Pancreas (tissue), 10 donors: ENCODE measurements at regions not wholly inside any gene's neighbourhood (a gene's known extent, or its start where the extent isn't known, plus 50 kb on each side); places are given as distances from the start of the nearest gene placed in this dataset.
"Not testable (repeated sequence)": the region's sequence is repeated elsewhere in the genome, so short reads cannot be mapped to it uniquely, and the experiment has no call there.

Source experiments
- ATAC-seq, 4 donors: fragments of 200-7000 bp; cut with Tn5 transposase; one replicate each; pipeline versions ENCODE4 v1.8.0 to v1.9.1; 2020; ENCODE audit warnings: mild to moderate bottlenecking in 4 of 4, moderate library complexity in 4 of 4
- DNase-seq, 6 donors: peaks; one replicate each; pipeline ENCODE4 v3.0.0-alpha.2; 2020
- FAIRE-seq: peaks from 2 replicates; lab custom pipeline; 2012; peaks lifted over from hg19 to GRCh38; lab: Jason Lieb, UNC
- H3K27ac ChIP-seq, 4 donors: fragments of 200-600 bp; sonication (generic); 1 replicate in 3 of 4; 2 replicates in 1 of 4; pipeline versions ENCODE4 v1.5.0 to v1.8.0; 2020
- H3K27me3 ChIP-seq, 4 donors: fragments of 200-600 bp; one replicate each; pipeline ENCODE4 v1.8.0; 2021
- H3K36me3 ChIP-seq, 3 donors: fragments of 200-600 bp; sonication (generic) in 1 of 3; one replicate each; pipeline versions ENCODE4 v1.5.0 to v1.8.0; 2020 to 2021
- H3K4me1 ChIP-seq, 3 donors: fragments of 200-600 bp; one replicate each; pipeline ENCODE4 v1.8.0; 2021
- H3K4me3 ChIP-seq, 4 donors: fragments of 200-600 bp; sonication (generic) in 2 of 4; one replicate each; pipeline versions ENCODE4 v1.5.0 to v1.8.0; 2020 to 2021
- H3K9me3 ChIP-seq, 4 donors: fragments of 200-600 bp; one replicate each; pipeline ENCODE4 v1.8.0; 2021
- WGBS, 2 donors: extraction: QIAGEN DNeasy Blood & Tissue Kit; methylation state at CpG; one replicate each; pipeline ENCODE4 v1.1.7; 2013; 5-methylcytosine and 5-hydroxymethylcytosine counted together
- intact Hi-C, 3 donors: fragments of 100-400 bp; cut with DNase I; formaldehyde crosslinking; loops; one replicate each; pipeline versions ENCODE4 v1.11.1 to v1.14.2; 2022
- TF ChIP-seq, protein P1 (sequence below), 4 donors: fragments of 200-600 bp; sonication (generic) in 3 of 4; IDR thresholded peaks; one replicate each; pipeline versions ENCODE4 v1.5.0 to v1.8.0; 2021; ENCODE audit warnings: antibody characterized with exemption in 4 of 4
- donor health status: healthy with polysubstance abuse.
- donor health status: DM: no; HTN: no; CAD: no; lungs with moderate emphysema.
- donor health status: DM: no; HTN: no; CAD: no.
- donor health status: control.
- donor health status: control.
- donor health status: Bipolar disorder and iron deficiency.
- donor health status: DM: yes; HTN: yes; CAD: no.
- donor health status: DM: no; HTN: no; CAD: no.
- donor health status: DM: no; HTN: no; CAD: no.
- donor health status: DM: yes; HTN: yes; CAD: no.

DNA sequence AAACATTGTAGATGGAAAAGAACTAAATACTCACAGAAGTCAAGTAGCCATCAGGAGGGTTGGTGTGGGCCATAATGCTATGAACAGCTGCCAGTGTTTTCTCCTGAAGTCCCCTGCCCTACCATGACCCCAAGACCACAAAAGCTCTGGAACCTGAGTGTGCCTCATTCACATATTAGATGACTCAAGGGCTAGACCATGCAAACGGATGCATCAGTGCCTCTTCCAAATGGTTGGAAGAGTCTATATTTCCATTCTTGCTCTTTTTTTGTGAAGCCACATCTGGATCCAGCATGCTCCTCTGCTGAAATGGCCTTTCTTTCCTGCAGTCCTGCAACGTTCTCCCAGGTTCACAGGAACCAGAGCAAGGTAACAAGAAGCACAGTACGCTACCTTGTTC lies 136.6 kb upstream of the EPB41L4A start:
- intact Hi-C loops: loop anchor here in 2 of 3 donors (10.0 kb wide), 2 partner anchors 199 to 369 kb away; partner anchors contain the start of gene REEP5 (in 1 of the 2)
- TF ChIP-seq, protein P1, sequence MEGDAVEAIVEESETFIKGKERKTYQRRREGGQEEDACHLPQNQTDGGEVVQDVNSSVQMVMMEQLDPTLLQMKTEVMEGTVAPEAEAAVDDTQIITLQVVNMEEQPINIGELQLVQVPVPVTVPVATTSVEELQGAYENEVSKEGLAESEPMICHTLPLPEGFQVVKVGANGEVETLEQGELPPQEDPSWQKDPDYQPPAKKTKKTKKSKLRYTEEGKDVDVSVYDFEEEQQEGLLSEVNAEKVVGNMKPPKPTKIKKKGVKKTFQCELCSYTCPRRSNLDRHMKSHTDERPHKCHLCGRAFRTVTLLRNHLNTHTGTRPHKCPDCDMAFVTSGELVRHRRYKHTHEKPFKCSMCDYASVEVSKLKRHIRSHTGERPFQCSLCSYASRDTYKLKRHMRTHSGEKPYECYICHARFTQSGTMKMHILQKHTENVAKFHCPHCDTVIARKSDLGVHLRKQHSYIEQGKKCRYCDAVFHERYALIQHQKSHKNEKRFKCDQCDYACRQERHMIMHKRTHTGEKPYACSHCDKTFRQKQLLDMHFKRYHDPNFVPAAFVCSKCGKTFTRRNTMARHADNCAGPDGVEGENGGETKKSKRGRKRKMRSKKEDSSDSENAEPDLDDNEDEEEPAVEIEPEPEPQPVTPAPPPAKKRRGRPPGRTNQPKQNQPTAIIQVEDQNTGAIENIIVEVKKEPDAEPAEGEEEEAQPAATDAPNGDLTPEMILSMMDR (IDR thresholded peaks at IDR 0.05): no peak
- WGBS, 2 donors: 56 to 61% methylated on average over 3 of the region's 3 CpGs
- ATAC-seq (no peak), DNase-seq (no peak), FAIRE-seq (no peak)
- no peak overlapping the region for H3K4me3 ChIP-seq
- H3K4me1 ChIP-seq: no peaks in the 10 kb centered on the region
- H3K9me3 ChIP-seq: no peaks in the 10 kb centered on the region
- no peaks in the 10 kb centered on the region for H3K27me3 ChIP-seq
- H3K27ac ChIP-seq: no peak overlapping the region
- no peaks in the 10 kb centered on the region for H3K36me3 ChIP-seq

DNA sequence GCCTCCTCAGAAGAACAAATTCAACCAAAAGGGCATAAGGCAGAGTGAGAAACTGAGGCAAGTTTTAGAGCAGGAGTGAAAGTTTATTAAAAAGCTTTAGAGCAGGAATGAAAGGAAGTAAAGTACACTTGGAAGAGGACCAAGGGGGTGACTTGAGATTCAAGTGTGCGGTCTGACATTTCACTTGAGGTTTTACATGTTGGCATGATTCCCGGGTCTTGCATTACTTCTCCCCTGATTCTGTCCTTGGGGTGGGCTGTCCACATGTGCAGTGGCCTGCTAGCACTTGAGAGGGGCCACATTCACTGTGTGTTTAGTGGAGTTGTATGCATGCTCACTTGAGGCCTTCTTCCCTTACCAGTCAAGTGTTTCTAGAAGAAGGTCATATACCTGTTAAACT lies 140.4 kb upstream of the EPB41L4A start:
- not testable (repeated sequence) for FAIRE-seq
- intact Hi-C loops: loop anchor here in 2 of 3 donors (10.0 kb wide), 2 partner anchors 195 to 365 kb away; partner anchors contain the start of gene REEP5 (in 1 of the 2)

DNA sequence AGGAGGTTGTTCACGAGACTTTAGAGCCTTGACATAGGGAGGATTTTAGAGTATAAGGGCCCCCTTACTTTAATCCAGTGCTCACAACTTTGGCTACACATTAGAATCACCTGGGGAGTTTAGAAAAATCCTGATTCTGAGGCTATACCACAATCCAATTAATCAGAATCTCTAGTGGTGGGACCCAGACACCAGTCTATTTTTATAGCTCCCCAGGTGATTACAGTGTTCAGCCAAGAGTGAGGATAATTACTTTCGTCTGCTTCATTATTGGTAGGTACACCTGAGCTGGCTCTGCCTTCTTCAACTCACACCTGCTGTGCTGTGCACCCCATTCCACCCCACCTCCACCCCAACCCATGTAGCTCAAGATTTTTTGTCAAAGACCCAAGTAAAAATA lies 141.3 kb upstream of the EPB41L4A start:
- Histone ChIP-seq H3K36me3 (no peaks in the 10 kb centered on the region), H3K27me3 (no peaks in the 10 kb centered on the region), H3K9me3 (no peaks in the 10 kb centered on the region), H3K4me3 (no peak overlapping the region), H3K4me1 (no peaks in the 10 kb centered on the region), H3K27ac (no peak overlapping the region)
- FAIRE-seq: no peak
- DNase-seq: no peak
- 85 to 94% methylated on average over 2 of the region's 2 CpGs for WGBS, 2 donors
- ATAC-seq: no peak
- intact Hi-C loops: no loop called here
- TF ChIP-seq, protein P1 (IDR thresholded peaks at IDR 0.05): no peak

More for the DNA sequence above, 140.4 kb upstream of the EPB41L4A start:
- DNase-seq, H3K9me3 ChIP-seq, H3K36me3 ChIP-seq, H3K27me3 ChIP-seq, H3K4me1 ChIP-seq, H3K27ac ChIP-seq, H3K4me3 ChIP-seq, ATAC-seq: not testable (repeated sequence)
- WGBS, 2 donors: 84 to 87% methylated on average over 2 of the region's 2 CpGs

DNA sequence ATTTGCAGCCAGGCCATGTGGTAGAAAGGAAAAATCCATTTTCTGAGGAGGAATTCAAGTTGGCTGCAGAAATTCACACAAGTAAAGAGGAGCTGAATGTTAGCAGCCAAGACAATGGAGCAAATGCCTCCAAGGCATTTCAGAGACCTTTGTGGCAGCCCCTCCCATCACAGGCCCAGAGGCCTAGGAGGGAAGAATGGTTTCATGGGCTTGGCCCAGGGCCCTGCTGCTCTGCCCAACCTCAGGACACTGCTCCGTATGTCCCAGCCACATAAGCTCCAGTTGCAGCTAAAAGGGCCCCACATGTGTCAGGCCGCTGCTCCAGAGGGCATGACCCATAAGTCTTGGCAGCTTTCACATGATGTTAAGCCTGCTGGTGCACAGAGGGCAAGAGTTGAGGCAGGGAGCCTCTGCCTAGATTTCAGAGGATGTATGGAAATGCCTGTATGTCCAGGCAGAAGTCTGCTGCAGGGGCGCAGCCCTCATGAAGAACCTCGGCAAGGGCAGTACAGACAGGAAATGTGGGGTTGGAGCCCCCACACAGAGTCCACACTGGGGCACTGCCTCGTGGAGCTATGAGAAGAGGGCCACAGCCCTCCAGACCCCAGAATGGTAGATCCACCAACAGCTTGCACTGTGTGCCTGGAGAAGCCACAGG lies 144.2 kb upstream of the EPB41L4A start:
- Histone ChIP-seq H3K9me3 (no peaks in the 10 kb centered on the region), H3K36me3 (no peaks in the 10 kb centered on the region), H3K27ac (no peak overlapping the region), H3K27me3 (no peaks in the 10 kb centered on the region), H3K4me3 (no peak overlapping the region), H3K4me1 (no peaks in the 10 kb centered on the region)
- no peak for ATAC-seq
- FAIRE-seq: no peak
- intact Hi-C loops: no loop called here
- 69 to 82% methylated on average over 5 of the region's 5 CpGs for WGBS, 2 donors
- TF ChIP-seq, protein P1 (IDR thresholded peaks at IDR 0.05): no peak
- no peak for DNase-seq

DNA sequence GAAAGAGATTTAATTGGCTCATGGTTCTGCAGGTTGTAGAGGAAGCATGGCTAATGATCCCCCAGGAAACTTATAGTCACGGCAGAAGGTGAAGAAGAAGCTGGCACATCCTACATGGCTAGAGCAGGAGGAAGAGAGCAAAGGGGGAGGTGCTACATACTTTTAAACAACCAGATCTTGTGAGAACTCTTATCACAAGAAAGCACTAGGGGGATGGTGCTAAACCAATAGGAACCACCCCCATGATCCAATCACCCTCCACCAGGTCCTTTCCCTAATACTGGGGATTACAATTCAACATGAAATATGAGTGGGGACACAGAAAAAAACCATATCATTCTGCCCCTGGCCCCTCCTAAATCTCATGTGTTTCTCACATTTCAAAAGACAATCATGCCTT lies 147.2 kb upstream of the EPB41L4A start:
- intact Hi-C loops: no loop called here
- WGBS, 2 donors: 95 to 100% methylated on average over 1 of the region's 1 CpG
- H3K9me3 ChIP-seq: no peaks in the 10 kb centered on the region
- no peaks in the 10 kb centered on the region for H3K27me3 ChIP-seq
- no peaks in the 10 kb centered on the region for H3K4me1 ChIP-seq
- no peak overlapping the region for H3K27ac ChIP-seq
- FAIRE-seq (no peak), DNase-seq (no peak), ATAC-seq (no peak)
- TF ChIP-seq, protein P1 (IDR thresholded peaks at IDR 0.05): no peak
- no peaks in the 10 kb centered on the region for H3K36me3 ChIP-seq
- H3K4me3 ChIP-seq: no peak overlapping the region
